GM12865 (cell line): ENCODE measurements at regions not wholly inside any gene's neighbourhood (a gene's known extent, or its start where the extent isn't known, plus 50 kb on each side); places are given as distances from the start of the nearest gene placed in this dataset.

Experiments
- DNase-seq: peaks from one replicate; pipeline ENCODE4 v3.0.0; 2010; ENCODE audit warnings: low read depth
- H3K4me3 ChIP-seq: 2 replicates; pipeline ENCODE4 v1.5.1; 2011; ENCODE audit warnings: mild to moderate bottlenecking, low read depth, low read length, control low read depth
- CTCF ChIP-seq: IDR thresholded peaks from 2 replicates; pipeline ENCODE4 v1.5.1; 2011; ENCODE audit warnings: low read length, control low read depth, low read depth, inconsistent platforms; ENCODE audit not compliant: insufficient read depth; ENCODE audit errors: missing control alignments

GRCh38 chr2:22795287-22795866, 589.6 kb upstream of the KLHL29 start:
- no peak overlapping the region for H3K4me3 ChIP-seq
- no peak for TF ChIP-seq CTCF
- DNase-seq, result no peak

GRCh38 chr2:22798386-22798785, 586.6 kb upstream of the KLHL29 start:
- no peak for DNase-seq
- H3K4me3 ChIP-seq, result no peak overlapping the region
- no peak for TF ChIP-seq CTCF

GRCh38 chr2:22800412-22800811, 584.6 kb upstream of the KLHL29 start:
- no peak overlapping the region for H3K4me3 ChIP-seq
- DNase-seq, result no peak
- TF ChIP-seq CTCF, result no peak

GRCh38 chr2:22801071-22801470, 583.9 kb upstream of the KLHL29 start:
- H3K4me3 ChIP-seq, result no peak overlapping the region
- TF ChIP-seq CTCF, result no peak
- no peak for DNase-seq

GRCh38 chr2:22801970-22802369, 583.0 kb upstream of the KLHL29 start:
- H3K4me3 ChIP-seq, result no peak overlapping the region
- DNase-seq, result no peak
- TF ChIP-seq CTCF, result no peak

GRCh38 chr2:22807872-22808271, 577.1 kb upstream of the KLHL29 start:
- H3K4me3 ChIP-seq, result no peak overlapping the region
- TF ChIP-seq CTCF, result no peak
- DNase-seq, result no peak

- no peak overlapping the region for H3K4me3 ChIP-seq
- TF ChIP-seq CTCF, result no peak
- no peak for DNase-seq
These were observed 574.4 kb upstream of the KLHL29 start for GRCh38 chr2:22810602-22811001.
